CD14-positive monocyte (primary cell): ENCODE measurements at regions not wholly inside any gene's neighbourhood (a gene's known extent, or its start where the extent isn't known, plus 50 kb on each side); places are given as distances from the start of the nearest gene placed in this dataset.

Experiments used
- DNase-seq, 3 donors: peaks; one replicate each; pipeline ENCODE4 v3.0.0-alpha.2; 2011 to 2022
- H2AFZ ChIP-seq: 2 replicates; pipeline ENCODE4 v1.6.0; 2012; ENCODE audit warnings: mild to moderate bottlenecking, low read depth, low read length, inconsistent platforms; ENCODE audit not compliant: insufficient read depth, poor library complexity, severe bottlenecking
- H3K27ac ChIP-seq, 2 donors: 1 replicate in 1 of 2; 2 replicates in 1 of 2; pipeline ENCODE4 v1.5.1; 2012 to 2013; ENCODE audit warnings: low read length in 2 of 2, control low read depth in 1 of 2, inconsistent platforms in 1 of 2, low read depth in 1 of 2, mild to moderate bottlenecking in 1 of 2
- H3K27me3 ChIP-seq, 2 donors: one replicate each; pipeline versions ENCODE4 v1.6.0 to v1.6.1; 2011 to 2013; ENCODE audit warnings: low read length in 2 of 2; ENCODE audit not compliant: control insufficient read depth in 2 of 2, insufficient read depth in 2 of 2
- H3K36me3 ChIP-seq, 2 donors: replicated peaks in 1 of 2; 1 replicate in 1 of 2; 2 replicates in 1 of 2; pipeline versions ENCODE4 v1.5.1 to v1.6.1; 2012 to 2013; ENCODE audit warnings: low read length in 2 of 2, control low read depth in 1 of 2, inconsistent platforms in 1 of 2, mild to moderate bottlenecking in 1 of 2; ENCODE audit not compliant: insufficient read depth in 2 of 2, control insufficient read depth in 1 of 2
- H3K4me1 ChIP-seq, 2 donors: 1 replicate in 1 of 2; 2 replicates in 1 of 2; pipeline versions ENCODE4 v1.5.1 to v1.6.1; 2012 to 2013; ENCODE audit warnings: low read length in 2 of 2, control low read depth in 1 of 2, inconsistent platforms in 1 of 2, mild to moderate bottlenecking in 1 of 2, moderate library complexity in 1 of 2; ENCODE audit not compliant: insufficient read depth in 2 of 2, control insufficient read depth in 1 of 2
- H3K4me2 ChIP-seq: replicated peaks from 2 replicates; pipeline ENCODE3; 2012; ENCODE audit warnings: low read length, moderate library complexity, mild to moderate bottlenecking; ENCODE audit not compliant: poor library complexity, severe bottlenecking; ENCODE audit errors: extremely low read depth
- H3K4me3 ChIP-seq, 3 experiments: fragments of 200-600 bp in 1 of 3; sonication (generic) in 1 of 3; replicated peaks in 1 of 3; 1 replicate in 2 of 3; 2 replicates in 1 of 3; pipeline ENCODE4 v1.5.1; 2011 to 2013; ENCODE audit warnings: low read length in 3 of 3, mild to moderate bottlenecking in 3 of 3, control low read depth in 2 of 3, low read depth in 2 of 3, inconsistent platforms in 1 of 3, moderate library complexity in 1 of 3
- H3K79me2 ChIP-seq: 2 replicates; pipeline ENCODE4 v1.6.0; 2012; ENCODE audit warnings: mild to moderate bottlenecking, control low read depth, inconsistent platforms, low read length, moderate library complexity; ENCODE audit not compliant: insufficient read depth
- H3K9ac ChIP-seq: 2 replicates; pipeline ENCODE4 v1.6.0; 2017; ENCODE audit warnings: low read length, mild to moderate bottlenecking; ENCODE audit not compliant: insufficient read depth, poor library complexity, severe bottlenecking
- H3K9me3 ChIP-seq, 2 donors: replicated peaks in 1 of 2; 1 replicate in 1 of 2; 2 replicates in 1 of 2; pipeline versions ENCODE4 v1.5.1 to v1.6.1; 2012 to 2013; ENCODE audit warnings: low read length in 2 of 2, control low read depth in 1 of 2; ENCODE audit not compliant: control insufficient read depth in 1 of 2, insufficient read depth in 1 of 2
- H4K20me1 ChIP-seq: 2 replicates; pipeline ENCODE4 v1.6.0; 2012; ENCODE audit warnings: mild to moderate bottlenecking, low read length, control low read depth, moderate library complexity; ENCODE audit not compliant: insufficient read depth
- H3K27ac Mint-ChIP-seq, 7 donors: one replicate each; pipeline ENCODE4 v1.8.0; 2020; ENCODE audit warnings: mild to moderate bottlenecking in 7 of 7, mixed read lengths in 7 of 7, moderate library complexity in 6 of 7, inconsistent platforms in 2 of 7
- H3K27me3 Mint-ChIP-seq, 3 donors: one replicate each; pipeline ENCODE4 v1.8.0; 2021 to 2022; ENCODE audit warnings: low read depth in 3 of 3, mild to moderate bottlenecking in 3 of 3, mixed read lengths in 3 of 3, moderate library complexity in 3 of 3, inconsistent platforms in 1 of 3
- H3K36me3 Mint-ChIP-seq, 2 donors: one replicate each; pipeline ENCODE4 v1.8.0; 2020; ENCODE audit warnings: mixed read lengths in 2 of 2, inconsistent platforms in 1 of 2, mild to moderate bottlenecking in 1 of 2
- H3K4me1 Mint-ChIP-seq: one replicate; pipeline ENCODE4 v1.8.0; 2020; ENCODE audit warnings: mild to moderate bottlenecking, mixed read lengths
- H3K4me3 Mint-ChIP-seq, 2 donors: one replicate each; pipeline ENCODE4 v1.8.0; 2020; ENCODE audit warnings: mild to moderate bottlenecking in 2 of 2, mixed read lengths in 2 of 2, moderate library complexity in 1 of 2
- H3K9me3 Mint-ChIP-seq, 7 donors: one replicate each; pipeline ENCODE4 v1.8.0; 2020 to 2022; ENCODE audit warnings: mixed read lengths in 7 of 7, mild to moderate bottlenecking in 6 of 7, moderate library complexity in 6 of 7, inconsistent platforms in 2 of 7
- CTCF ChIP-seq: fragments of 200-600 bp; IDR thresholded peaks from one replicate; pipeline ENCODE4 v1.8.0; 2022; ENCODE audit warnings: antibody characterized with exemption, mild to moderate bottlenecking
- WGBS: methylation state at CpG from one replicate; pipeline ENCODE4 v1.1.5; 2013; ENCODE audit warnings: missing lambda C conversion rate; ENCODE audit not compliant: insufficient coverage; 5-methylcytosine and 5-hydroxymethylcytosine counted together
- intact Hi-C, 2 donors: fragments of 100-400 bp; cut with micrococcal nuclease; formaldehyde crosslinking; loops; one replicate each; pipeline versions ENCODE4 v1.15.0 to v1.15.1; 2023

- no peaks in the 10 kb centered on the region for H3K9me3 Mint-ChIP-seq
- intact Hi-C loops, result no loop called here
- TF ChIP-seq CTCF, result no peak
- Histone ChIP-seq H3K9ac (no peak overlapping the region), H3K4me2 (no peak overlapping the region), H2AFZ (no peak overlapping the region), H3K27ac (no peak overlapping the region), H3K4me1 (peaks cover 4 to 5% of the 10 kb centered on the region in 2 donors), H3K36me3 (no peaks in the 10 kb centered on the region), H3K4me3 (no peak overlapping the region), H3K9me3 (no peaks in the 10 kb centered on the region), H3K27me3 (no peaks in the 10 kb centered on the region), H4K20me1 (no peaks in the 10 kb centered on the region), H3K79me2 (no peaks in the 10 kb centered on the region)
- peaks cover 0 to 5% (median 1%) of the 10 kb centered on the region in 3 donors for H3K27me3 Mint-ChIP-seq
- H3K4me3 Mint-ChIP-seq, result no peak overlapping the region
- peaks cover 10% of the 10 kb centered on the region for H3K4me1 Mint-ChIP-seq
- peaks cover 0 to 2% of the 10 kb centered on the region in 2 donors for H3K36me3 Mint-ChIP-seq
- no peak overlapping the region for H3K27ac Mint-ChIP-seq
- no CpG with 5 or more reads among the region's 3 CpGs for WGBS
- DNase-seq, result no peak
Measured at GRCh38 chrX:7202206-7202605, 54.3 kb upstream of the PUDP start.

DNA sequence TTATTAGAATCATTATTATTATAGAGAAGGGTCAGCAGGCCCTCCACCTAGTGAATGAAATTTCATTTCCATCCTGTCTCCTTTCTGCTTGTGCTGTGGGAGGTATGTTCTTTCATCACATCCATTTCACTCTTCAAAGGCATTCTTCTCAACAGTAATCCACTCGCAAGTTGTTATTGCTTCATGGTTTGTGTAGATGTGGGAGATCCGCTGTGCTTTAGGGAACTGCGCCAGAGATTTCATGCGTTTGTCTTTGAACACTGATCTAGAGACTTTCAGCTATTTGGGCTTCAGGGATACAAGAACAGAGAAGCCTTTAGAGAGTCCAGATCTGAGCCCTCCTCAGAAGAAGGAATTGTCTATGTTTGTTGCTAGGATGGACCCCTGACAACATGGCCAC, 53.5 kb upstream of the PUDP start:
- no peak overlapping the region for H3K4me2 ChIP-seq
- H2AFZ ChIP-seq, result no peak overlapping the region
- no peak for DNase-seq
- no peaks in the 10 kb centered on the region for H3K27me3 ChIP-seq
- no peaks in the 10 kb centered on the region for H3K79me2 ChIP-seq
- no peak overlapping the region for H3K4me3 ChIP-seq
- no peaks in the 10 kb centered on the region for H3K9me3 ChIP-seq
- Mint-ChIP-seq H3K27ac (no peak overlapping the region), H3K4me1 (peaks cover 10% of the 10 kb centered on the region), H3K4me3 (no peak overlapping the region), H3K9me3 (peaks cover 0 to 4% (median 0%) of the 10 kb centered on the region in 7 donors), H3K36me3 (peaks cover 3 to 6% of the 10 kb centered on the region in 2 donors), H3K27me3 (peaks cover 0 to 5% (median 1%) of the 10 kb centered on the region in 3 donors)
- no peak for TF ChIP-seq CTCF
- no peak overlapping the region for H3K9ac ChIP-seq
- H3K36me3 ChIP-seq, result no peaks in the 10 kb centered on the region
- no CpG with 5 or more reads among the region's 4 CpGs for WGBS
- no peak overlapping the region for H3K27ac ChIP-seq
- H3K4me1 ChIP-seq, result peaks cover 4 to 5% of the 10 kb centered on the region in 2 donors
- no peaks in the 10 kb centered on the region for H4K20me1 ChIP-seq
- intact Hi-C loops, result no loop called here
